HG03460 (cell line): ENCODE measurements at regions not wholly inside any gene's neighbourhood (a gene's known extent, or its start where the extent isn't known, plus 50 kb on each side); places are given as distances from the start of the nearest gene placed in this dataset.
"Not testable (repeated sequence)": the region's sequence is repeated elsewhere in the genome, so short reads cannot be mapped to it uniquely, and the experiment has no call there.

Experiments used
- ATAC-seq: cut with Tn5 transposase; IDR thresholded peaks from one replicate; pipeline ENCODE4 v1.9.1; 2021; ENCODE audit not compliant: unreplicated experiment

DNA sequence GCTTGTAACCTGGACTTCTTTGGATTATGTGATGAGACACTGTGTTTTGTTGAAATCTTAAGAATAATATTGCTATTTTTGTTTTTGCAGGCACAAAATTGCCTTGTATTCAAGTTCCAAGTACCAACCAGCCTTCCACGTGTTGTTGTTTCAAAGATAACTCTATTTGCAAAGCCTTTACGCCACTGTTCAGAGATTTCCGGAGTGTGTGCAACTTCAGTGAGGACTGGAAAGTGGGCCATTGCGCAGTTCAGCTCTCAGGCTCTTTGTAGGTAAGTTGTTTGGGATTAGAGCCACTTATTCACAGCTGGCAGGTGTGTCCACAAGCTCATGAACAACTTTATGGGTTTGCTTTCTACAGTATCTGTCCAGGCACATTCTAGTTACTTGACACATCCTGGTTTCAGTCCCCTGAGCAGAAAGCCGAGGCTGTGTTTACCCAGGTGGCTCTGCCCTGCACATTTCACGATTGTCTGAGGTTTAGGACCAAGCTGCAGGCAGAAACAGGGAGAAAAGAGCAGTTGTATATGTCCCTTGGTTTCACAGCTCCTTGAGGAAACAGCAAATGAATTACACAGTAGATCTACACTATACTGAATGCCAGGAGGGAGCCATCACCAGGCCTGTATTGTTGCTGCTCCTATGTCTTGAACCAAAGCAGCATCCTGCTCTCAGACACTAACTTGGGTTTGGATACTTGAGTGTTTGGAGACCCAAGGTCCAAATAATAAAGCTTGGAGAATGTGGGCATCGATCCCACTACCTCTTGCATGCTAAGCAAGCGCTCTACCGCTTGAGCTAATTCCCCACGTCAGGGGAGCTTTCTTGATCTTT, 136.1 kb upstream of the ZNF322 start:
- ATAC-seq: not testable (repeated sequence)

DNA sequence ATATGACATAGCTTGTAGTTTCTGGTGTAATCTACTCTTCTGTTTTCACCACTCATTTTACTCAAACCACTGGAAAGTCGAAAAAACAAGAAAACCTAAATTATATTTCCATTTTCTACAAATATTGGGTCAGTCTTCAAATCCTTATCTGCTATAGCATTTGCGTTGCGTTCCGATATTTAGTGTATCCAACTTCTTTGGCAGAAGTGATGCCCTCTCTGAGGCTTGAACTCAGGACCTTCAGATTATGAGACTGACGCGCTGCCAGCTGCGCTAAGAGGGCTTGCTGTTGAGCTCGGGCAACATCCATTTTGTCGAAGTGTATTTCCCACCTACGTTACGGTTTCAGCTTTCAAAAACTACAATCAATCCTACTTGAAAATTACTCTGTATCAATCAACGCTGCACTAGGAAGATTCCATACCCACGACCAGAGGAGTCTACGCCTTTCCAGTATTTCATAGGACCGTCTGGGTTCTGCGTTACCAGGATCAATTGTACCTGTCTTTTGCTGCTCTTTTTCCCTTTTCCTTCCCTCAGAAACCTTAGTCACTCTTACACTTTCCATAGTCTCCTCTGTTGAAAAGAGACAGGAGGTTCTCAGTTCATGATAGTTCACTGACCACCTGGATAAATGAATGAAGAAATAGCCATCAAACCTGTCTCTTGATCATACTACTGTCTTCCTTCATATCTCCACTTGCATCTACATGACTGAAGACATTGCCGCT, 140.5 kb upstream of the ZNF322 start:
- ATAC-seq: not testable (repeated sequence)

DNA sequence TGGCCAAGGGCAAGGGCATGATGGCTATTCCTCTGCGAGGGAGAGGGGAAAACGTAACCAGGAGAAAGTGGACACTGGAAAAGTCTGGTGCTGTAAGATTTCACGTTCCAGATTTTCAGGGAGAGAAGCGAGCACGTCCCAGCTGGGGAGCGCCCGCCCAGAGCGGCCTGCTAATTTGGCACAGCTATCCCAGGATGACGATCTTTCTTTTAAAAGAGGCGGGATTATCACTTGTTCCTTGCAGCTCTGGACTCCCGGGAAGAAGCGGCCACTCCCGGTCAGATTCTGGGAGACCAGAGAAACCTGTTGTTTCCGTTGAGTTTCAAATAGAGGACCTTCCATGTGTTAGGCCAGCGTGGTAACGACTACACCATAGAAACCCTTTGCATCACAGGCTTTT, 144.2 kb upstream of the ZNF322 start:
- ATAC-seq: not testable (repeated sequence)

DNA sequence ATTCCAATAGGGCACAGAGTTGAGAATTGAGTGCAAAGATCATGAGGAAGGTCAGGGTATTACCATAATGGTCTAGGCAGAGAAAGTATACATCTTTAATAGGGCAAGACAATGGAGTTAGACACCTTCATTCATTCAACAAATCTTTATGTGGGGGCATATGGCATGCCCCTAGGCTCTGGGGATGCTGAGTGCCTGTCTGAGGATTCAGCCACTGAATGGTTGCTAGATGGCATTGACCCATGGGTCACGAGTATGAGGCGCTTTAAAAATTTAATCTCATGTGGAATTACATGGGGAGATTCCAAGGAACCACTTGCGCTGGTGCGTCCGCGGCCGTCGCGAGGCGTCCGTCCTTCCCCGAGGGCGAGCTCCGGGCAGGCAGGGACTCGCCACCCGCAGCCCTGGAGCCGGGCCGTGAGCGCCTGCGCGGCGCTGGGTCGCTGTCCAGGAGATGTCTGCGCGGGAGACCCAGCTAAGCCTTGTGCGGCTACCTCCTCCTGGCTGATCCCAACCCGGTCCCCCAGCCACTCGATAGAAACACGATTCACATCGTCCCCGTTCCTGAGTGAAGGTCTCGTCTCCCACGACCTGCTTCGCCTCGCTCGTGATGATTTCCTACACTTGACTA, 152.1 kb upstream of the ZNF322 start:
- ATAC-seq: not testable (repeated sequence)

DNA sequence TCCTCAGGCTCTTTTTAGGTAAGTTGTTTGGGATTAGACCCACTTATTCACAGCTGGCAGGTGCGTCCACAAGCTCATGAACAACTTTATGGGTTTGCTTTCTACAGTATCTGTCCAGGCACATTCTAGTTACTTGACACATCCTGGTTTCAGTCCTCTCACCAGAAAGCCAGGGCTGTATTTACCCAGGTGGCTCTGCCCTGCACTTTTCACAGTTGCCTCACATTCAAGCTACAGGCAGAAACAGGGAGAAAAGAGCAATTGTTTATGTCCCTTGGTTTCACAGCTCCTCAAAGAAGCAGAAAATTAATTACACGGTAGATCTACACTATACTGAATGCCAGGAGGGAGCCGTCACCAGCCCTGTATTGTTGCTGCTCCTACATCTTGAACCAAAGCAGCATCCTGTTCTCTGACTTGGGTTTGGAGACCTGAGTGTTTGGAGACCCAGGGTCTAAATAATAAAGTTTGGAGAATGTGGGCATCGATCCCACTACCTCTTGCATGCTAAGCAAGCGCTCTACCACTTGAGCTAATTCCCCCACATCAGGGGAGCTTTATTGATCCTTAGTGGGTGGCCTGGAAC, 159.2 kb upstream of the ZNF322 start:
- ATAC-seq: not testable (repeated sequence)

DNA sequence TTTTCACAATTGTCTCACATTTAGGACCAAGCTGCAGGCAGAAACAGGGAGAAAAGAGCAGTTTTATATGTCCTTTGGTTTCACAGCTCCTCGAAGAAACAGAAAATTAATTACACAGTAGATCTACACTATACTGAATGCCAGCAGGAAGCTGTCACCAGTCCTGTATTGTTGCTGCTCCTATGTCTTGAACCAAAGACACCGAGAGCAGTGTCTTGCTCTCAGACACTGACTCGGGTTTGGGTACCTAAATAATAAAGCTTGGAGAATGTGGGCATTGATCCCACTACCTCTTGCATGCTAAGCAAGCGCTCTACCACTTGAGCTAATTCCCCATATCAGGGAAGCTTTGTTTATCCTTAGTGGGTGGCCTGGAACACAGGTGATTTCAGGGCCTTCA, 168.4 kb upstream of the ZNF322 start:
- ATAC-seq: not testable (repeated sequence)

DNA sequence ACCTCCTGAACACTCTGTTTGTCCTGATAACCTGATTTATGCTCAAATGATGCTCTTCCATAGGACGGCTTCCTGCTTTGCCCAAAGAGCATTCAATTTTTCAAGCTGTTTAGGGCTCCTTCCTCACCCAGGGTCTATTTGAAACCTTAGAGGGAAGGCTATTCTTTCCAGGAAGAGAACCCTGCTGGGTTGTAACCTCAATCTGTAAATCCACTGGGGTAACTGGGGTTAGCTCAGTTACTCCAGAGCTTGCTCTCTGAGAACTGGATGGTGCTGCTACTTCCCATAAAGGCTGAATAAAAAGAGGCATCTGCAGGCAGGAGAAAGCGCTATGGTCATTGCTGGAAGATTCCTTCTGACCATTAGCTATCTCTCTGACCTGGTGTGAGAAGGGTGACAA, 169.9 kb upstream of the ZNF322 start:
- not testable (repeated sequence) for ATAC-seq

DNA sequence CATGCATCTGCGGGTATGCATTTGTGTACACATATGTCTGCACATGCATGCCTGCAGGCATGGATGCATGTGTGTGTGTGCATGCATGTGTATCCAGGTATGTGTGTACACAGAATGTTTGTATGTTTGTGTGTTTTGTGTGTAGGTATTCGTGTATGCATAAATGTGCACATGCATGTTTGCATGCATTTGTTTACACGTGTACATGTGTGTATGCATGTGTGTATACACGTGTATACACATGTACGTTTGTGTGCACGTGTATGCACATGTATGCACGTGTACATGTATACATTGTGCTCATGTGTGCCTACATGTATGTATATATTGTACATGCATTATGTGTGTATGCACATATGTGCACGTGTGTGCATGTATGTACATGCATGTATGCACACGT, 171.4 kb upstream of the ZNF322 start:
- not testable (repeated sequence) for ATAC-seq

DNA sequence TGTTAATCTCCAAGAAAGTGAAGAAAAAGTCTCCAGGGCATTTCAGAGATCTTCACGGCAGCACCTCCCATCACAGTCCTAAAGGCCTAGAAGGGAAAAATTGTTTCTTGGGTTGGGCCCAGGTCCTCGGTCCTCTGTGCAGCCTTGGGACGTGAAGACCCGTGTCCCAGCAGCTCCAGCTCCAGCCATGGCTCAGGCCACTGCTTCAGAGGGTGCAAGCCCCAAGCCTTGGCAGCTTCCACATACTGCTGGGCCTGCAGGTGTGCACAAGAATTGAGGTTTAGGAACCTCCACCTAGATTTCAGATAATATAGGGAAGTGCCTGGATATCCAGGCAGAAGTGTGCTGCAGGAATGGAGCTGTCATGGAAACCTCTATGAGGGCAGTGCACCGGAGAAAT, 176.2 kb upstream of the ZNF322 start:
- ATAC-seq: not testable (repeated sequence)

DNA sequence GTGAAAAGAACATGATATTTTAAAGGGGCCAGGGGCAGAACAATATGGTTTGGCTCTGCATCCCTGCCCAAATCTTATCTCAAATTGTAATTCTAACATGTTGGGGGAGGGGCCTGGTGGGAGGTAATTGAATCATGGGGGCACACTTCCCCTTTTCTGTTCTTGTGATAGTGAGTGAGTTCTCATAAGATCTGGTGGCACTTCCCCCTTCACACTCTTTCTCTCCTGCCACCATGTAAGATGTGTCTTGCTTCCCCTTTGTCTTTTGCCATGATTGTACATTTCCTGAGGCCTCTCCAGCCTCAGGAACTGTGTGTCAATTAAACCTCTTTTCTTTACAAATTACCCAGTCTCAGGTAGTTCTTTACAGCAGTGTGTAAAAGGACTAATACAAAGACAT, 177.1 kb upstream of the ZNF322 start:
- not testable (repeated sequence) for ATAC-seq

DNA sequence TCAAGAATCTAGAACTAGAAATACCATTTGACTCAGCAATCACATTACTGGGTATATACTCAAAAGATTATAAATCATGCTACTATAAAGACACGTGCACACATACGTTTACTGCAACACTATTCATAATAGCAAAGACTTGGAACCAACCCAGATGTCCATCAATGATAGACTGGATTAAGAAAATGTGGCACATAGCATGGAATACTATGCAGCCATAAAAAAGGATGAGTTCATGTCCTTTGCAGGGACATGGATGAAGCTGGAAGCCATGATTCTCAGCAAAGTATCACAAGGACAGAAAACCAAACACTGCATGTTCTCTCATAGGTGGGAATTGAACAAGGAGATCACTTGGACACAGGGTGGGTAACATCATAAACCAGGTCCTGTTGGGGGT, 185.3 kb upstream of the ZNF322 start:
- not testable (repeated sequence) for ATAC-seq

DNA sequence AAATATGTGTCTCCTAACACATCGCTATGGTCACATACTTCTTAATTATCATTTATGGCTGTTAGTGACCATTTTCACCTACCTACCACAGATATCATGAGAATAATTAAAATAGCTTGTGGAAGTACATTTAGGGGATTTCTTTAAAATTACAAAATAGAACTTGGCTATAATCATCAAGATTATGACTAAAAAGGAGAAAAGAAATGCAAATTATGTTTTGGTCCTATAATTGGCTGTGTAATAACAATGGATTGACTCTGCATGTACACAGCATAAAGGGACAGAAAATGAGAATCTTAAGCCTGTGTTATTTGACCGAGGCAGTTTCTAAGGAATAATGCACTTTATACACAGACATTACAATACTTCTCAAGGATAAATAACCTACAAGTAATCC, 197.7 kb upstream of the ZNF322 start:
- ATAC-seq: not testable (repeated sequence)

DNA sequence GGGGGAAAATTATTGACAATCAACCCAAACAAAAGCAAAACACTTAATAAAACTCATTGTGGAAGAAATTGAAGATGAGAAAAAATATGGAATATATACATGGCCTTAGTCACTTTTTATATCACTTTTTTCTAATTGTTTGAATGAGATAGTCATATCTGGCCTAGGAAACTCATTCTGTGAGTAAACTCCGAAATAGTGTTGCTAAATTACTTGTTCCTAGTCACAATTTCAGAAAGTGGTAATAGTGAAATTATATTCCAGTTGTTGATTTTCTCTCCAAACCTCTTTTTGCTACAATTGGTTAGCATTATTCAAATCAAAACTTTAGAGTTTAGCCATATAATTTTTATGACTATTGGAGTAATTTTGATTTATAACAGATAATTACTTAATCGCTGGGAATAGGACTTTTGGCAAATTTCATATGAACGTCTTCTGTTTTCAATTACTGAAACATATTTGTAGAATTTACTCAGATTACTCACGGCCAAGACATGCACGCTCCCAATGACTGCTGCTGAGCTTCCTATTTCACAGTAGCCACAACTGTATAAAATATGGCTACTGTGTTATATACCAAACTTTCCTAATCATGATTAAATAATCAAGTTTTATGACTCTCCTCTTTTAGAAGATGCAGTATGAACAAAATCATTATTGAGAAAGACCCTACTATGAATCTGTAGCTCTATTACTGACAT, 199.7 kb upstream of the ZNF322 start:
- ATAC-seq: not testable (repeated sequence)

DNA sequence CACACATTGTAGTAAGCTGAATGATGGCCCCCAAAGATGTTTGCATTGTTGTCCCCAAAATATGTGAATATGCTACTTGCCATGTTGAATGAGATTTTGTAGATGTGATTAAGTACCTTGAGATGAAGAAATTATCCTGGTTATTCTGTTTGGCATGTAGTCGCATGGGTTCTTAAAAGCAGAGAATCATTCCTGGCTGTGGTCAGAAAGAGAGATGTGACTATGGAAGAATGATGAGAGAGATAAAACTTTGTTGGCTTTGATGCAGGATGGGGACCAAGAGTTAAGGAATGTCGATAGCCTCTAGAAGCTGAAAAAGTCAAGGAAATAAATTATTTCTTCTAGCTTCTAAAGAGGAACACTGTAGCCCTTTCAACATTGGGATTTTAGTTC, 200.2 kb upstream of the ZNF322 start:
- ATAC-seq: not testable (repeated sequence)

DNA sequence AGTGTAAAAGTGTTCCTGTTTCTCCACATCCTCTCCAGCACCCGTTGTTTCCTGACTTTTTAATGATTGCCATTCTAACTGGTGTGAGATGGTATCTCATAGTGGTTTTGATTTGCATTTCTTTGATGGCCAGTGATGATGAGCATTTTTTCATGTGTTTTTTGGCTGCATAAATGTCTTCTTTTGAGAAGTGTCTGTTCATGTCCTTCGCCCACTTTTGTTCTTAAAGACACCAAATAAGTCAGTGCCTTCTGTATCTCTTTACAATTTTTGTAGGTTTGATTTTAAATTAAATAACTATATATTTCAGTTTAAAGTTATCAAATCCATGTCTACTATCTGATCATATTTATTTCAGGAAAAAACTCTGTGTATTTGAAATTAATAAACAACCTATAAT, 202.4 kb upstream of the ZNF322 start:
- not testable (repeated sequence) for ATAC-seq

DNA sequence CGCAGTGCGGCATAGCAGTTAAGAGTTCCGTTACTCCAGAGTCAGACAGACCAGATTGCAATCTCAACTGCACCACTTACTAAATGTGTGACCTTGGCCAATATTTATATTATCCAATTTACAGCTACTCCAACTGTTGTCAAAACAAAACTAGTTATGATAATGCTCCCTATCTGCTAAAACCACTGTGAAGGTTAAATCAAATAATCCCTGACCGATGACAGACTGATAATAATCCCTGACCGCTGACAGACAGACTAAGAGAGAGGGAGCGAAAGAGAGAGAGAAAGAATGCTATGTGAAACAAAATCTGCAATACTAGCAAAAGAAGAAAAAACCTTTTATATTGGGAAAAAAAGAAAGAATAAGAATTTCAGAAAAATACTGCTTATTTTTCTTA, 204.1 kb upstream of the ZNF322 start:
- ATAC-seq: not testable (repeated sequence)

DNA sequence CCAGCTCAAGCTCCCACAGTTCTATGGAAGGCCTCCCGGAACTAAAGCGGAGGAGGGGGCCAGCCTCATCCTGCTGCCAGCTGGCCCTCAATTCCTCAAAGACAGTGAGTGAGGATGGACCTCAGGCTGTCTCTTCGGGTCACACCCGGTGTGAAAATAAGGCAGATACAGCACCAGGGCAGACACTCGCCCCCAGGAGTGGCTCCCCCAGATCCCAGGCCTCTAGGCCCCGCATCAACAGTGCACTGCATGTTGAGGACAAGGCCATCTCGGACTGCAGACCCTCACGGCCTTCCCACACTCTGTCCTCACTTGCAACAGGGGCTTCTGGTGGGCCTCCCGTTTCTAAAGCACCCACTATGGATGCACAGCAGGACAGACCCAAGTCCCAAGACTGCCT, 239.2 kb upstream of the ZNF322 start:
- ATAC-seq: not testable (repeated sequence)

DNA sequence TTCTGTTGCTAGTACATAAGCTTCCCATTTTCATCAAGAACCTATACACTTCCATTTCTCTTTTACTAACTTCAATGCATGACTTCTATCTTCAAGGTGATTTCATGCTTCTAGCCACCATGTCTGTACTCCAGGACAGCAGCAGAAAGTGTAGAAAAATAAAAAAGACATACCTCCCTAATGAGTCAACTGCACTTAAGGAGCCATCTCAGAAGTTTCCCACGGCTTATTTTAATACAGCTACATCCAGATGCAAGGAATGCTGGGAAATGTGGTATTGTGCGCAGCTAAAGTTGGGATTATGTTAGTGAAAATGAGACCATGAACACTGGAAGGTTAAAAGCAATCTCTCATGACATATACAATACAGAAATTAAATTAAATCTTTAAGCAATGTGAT, 264.7 kb upstream of the ZNF322 start:
- not testable (repeated sequence) for ATAC-seq

DNA sequence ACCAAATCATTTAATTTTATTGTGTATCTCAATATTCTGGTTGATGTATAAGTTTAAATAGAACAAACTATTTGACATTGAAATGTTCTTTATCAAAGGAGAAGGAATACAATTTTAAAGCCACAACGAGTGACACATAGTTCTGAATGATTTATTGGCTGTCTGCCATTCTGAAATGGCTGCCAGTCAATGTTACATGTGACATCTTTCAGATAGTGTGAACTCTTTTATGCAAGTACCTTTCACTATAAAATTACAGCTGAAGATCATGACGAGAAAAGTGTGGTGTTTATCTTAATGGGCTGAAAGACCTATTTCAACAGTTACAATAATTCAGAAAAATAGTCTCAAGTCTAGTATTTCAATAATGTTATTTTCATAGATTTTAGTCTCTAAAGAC, 268.6 kb upstream of the ZNF322 start:
- ATAC-seq: not testable (repeated sequence)

DNA sequence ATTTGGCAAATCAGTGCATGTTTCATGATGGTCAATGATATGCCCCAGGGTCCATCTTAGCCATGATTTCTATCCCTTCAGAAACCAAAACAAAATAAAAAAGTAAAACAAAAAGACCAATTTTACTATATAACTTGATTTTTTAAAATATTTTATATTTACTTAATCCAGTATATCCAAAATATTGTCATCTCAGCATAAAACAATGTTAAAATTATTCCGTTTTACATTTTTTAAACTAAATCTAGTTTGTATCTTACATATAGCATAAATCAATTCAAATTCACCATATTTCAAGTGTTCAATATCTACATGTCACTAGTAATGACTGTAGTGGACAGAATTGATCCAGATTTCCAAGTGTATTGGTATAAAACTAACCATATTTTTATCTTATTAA, 277.7 kb upstream of the ZNF322 start:
- not testable (repeated sequence) for ATAC-seq

DNA sequence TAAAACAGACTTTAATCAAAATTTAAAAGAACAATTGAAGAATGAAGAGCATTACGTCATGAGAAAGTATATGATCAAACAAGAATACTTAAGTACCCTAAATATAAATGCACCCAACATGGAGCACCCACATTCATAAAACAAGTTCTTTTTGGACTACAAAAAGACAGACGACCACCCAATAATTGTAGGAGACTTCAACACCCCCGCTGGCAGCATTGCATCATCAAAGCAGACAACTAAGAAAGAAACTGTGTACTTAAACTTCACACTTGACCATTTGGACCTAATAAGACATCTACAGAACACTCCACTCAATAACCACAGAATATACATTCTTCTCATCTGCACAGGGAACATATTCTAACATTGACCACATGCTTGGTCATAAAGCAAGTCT, 291.7 kb upstream of the ZNF322 start:
- not testable (repeated sequence) for ATAC-seq
